GM23338 (cell line): ENCODE measurements at regions not wholly inside any gene's neighbourhood (a gene's known extent, or its start where the extent isn't known, plus 50 kb on each side); places are given as distances from the start of the nearest gene placed in this dataset.

Experiments used
- CREB1 ChIP-seq: fragments of 250-450 bp; sonication (Bioruptor Pico); IDR thresholded peaks from 2 replicates; pipeline ENCODE4 v1.5.0; 2020; ENCODE audit warnings: low read depth, mild to moderate bottlenecking, moderate library complexity
- CTCF ChIP-seq, 2 experiments: fragments of 200-600 bp in 1 of 2; sonication (generic) in 1 of 2; conservative IDR thresholded peaks; 2 replicates each; pipeline versions ENCODE4 v1.5.1 to v1.6.1; 2016 to 2017; ENCODE audit warnings: antibody characterized with exemption in 2 of 2, low read depth in 2 of 2, mild to moderate bottlenecking in 2 of 2, moderate library complexity in 1 of 2
- ETS1 ChIP-seq: IDR thresholded peaks from 2 replicates; pipeline ENCODE4 v1.6.1; 2016; ENCODE audit warnings: antibody characterized with exemption
- EZH2 ChIP-seq: fragments of 200-600 bp; sonication (generic); IDR thresholded peaks from one replicate; pipeline ENCODE4 v1.8.0; 2017; ENCODE audit warnings: antibody characterized with exemption, mild to moderate bottlenecking, low read depth; ENCODE audit not compliant: unreplicated experiment
- EZH2phosphoT487 ChIP-seq: fragments of 200-600 bp; sonication (generic); IDR thresholded peaks from one replicate; pipeline ENCODE4 v1.8.1; 2018; ENCODE audit warnings: antibody characterized with exemption; ENCODE audit not compliant: unreplicated experiment
- JUNB ChIP-seq: IDR thresholded peaks from one replicate; pipeline ENCODE4 v1.6.1; 2016; ENCODE audit warnings: antibody characterized with exemption; ENCODE audit not compliant: unreplicated experiment
- NANOG ChIP-seq: IDR thresholded peaks from 2 replicates; pipeline ENCODE4 v1.6.1; 2016; ENCODE audit warnings: antibody characterized with exemption, borderline replicate concordance
- POLR2AphosphoS5 ChIP-seq: IDR thresholded peaks from 2 replicates; pipeline ENCODE4 v1.6.1; 2016; ENCODE audit warnings: antibody characterized with exemption, low read depth
- REST ChIP-seq: IDR thresholded peaks from one replicate; pipeline ENCODE4 v1.6.1; 2018; ENCODE audit warnings: antibody characterized with exemption; ENCODE audit not compliant: unreplicated experiment
- STAT1 ChIP-seq: IDR thresholded peaks from one replicate; pipeline ENCODE4 v1.6.1; 2016; ENCODE audit warnings: antibody characterized with exemption; ENCODE audit not compliant: unreplicated experiment
- ZNF114 ChIP-seq: fragments of 250-450 bp; sonication (Bioruptor Pico); IDR thresholded peaks from 2 replicates; pipeline ENCODE4 v1.5.0; 2020; ENCODE audit warnings: mild to moderate bottlenecking, moderate library complexity
- ZNF331 ChIP-seq: fragments of 250-450 bp; sonication (Bioruptor Pico); IDR thresholded peaks from 2 replicates; pipeline ENCODE4 v1.5.0; 2020; ENCODE audit warnings: low read depth, mild to moderate bottlenecking, moderate library complexity
- ZNF462 ChIP-seq: fragments of 250-450 bp; sonication (Bioruptor Pico); IDR thresholded peaks from 2 replicates; pipeline ENCODE4 v1.5.0; 2020; ENCODE audit warnings: mild to moderate bottlenecking, moderate library complexity

GRCh38 chr11:69948256-69949141 lies 129.3 kb upstream of the FGF3 start:
- TF ChIP-seq CTCF (conservative IDR thresholded peaks at IDR 0.05; ENCODE audit: low read depth in 2 of 2), result peak; percentile 36 to 65; a peak in 3 of 4 replicates
- no peak for TF ChIP-seq POLR2AphosphoS5
- TF ChIP-seq REST, result no peak
- TF ChIP-seq EZH2, result no peak
- no peak for TF ChIP-seq EZH2phosphoT487
- no peak for TF ChIP-seq JUNB
- TF ChIP-seq NANOG, result no peak
- TF ChIP-seq STAT1, result no peak
- no peak for TF ChIP-seq ETS1
- no peak for TF ChIP-seq ZNF114
- TF ChIP-seq CREB1 (CRISPR knock-in tag), result no peak
- no peak for TF ChIP-seq ZNF331 (CRISPR knock-in tag)
- TF ChIP-seq ZNF462 (CRISPR knock-in tag), result no peak
